Fibroblast of mammary gland (primary cell): ENCODE measurements at regions not wholly inside any gene's neighbourhood (a gene's known extent, or its start where the extent isn't known, plus 50 kb on each side); places are given as distances from the start of the nearest gene placed in this dataset.
"Not testable (repeated sequence)": the region's sequence is repeated elsewhere in the genome, so short reads cannot be mapped to it uniquely, and the experiment has no call there.

Source experiments
- DNase-seq: peaks from one replicate; pipeline ENCODE4 v3.0.0-alpha.2; 2010; ENCODE audit warnings: low read depth
- H3K4me3 ChIP-seq: 2 replicates; pipeline ENCODE4 v1.5.1; 2011; ENCODE audit warnings: low read depth, mild to moderate bottlenecking, low read length, moderate library complexity; ENCODE audit not compliant: control insufficient read depth
- TF ChIP-seq, protein P1 (sequence below): conservative IDR thresholded peaks from 2 replicates; pipeline ENCODE4 v1.5.1; 2011; ENCODE audit warnings: low read depth, low read length, inconsistent platforms; ENCODE audit not compliant: control insufficient read depth, insufficient read depth

DNA sequence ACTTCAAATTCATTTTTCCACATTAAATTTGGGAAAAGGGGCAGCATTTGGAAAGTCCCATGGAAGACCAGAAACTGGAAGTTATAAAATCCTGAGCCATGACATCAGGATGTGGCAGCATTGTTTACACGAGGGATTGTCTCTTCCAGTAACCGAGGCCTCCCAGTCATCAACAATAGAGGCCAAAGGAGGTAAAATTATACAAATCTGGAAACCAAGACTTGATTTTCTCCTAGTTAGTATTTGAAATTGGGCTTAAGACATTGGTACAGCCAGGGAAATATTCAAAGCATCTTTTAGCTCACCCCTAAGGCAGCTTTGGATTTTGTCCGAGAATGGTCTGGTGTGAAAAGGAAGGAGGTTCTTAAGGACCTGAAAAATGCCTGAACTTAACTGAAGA lies 251.6 kb upstream of the FOXF1 start:
- TF ChIP-seq, protein P1, sequence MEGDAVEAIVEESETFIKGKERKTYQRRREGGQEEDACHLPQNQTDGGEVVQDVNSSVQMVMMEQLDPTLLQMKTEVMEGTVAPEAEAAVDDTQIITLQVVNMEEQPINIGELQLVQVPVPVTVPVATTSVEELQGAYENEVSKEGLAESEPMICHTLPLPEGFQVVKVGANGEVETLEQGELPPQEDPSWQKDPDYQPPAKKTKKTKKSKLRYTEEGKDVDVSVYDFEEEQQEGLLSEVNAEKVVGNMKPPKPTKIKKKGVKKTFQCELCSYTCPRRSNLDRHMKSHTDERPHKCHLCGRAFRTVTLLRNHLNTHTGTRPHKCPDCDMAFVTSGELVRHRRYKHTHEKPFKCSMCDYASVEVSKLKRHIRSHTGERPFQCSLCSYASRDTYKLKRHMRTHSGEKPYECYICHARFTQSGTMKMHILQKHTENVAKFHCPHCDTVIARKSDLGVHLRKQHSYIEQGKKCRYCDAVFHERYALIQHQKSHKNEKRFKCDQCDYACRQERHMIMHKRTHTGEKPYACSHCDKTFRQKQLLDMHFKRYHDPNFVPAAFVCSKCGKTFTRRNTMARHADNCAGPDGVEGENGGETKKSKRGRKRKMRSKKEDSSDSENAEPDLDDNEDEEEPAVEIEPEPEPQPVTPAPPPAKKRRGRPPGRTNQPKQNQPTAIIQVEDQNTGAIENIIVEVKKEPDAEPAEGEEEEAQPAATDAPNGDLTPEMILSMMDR: no peak
- no peak overlapping the region for H3K4me3 ChIP-seq
- no peak for DNase-seq

DNA sequence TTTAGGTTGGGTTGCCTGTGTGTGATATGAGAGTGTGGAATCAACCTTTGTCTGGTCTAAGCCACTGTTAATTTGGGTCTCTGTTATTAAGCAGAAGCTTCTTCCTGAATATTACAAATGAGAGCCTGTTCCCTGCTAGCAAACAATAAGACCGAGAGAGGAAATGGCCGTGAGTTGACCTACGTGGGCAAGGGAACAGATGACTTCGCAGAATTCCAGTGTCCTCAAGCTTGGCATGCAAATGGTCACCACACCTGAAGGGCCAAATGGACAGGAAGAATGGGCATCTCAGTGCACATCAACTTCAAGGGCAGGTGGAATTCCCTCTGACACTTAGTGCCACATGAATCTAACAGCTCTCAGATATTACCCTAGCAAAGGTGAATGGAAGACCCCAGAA lies 250.8 kb upstream of the FOXF1 start:
- TF ChIP-seq, protein P1: no peak
- DNase-seq: no peak
- H3K4me3 ChIP-seq: no peak overlapping the region

DNA sequence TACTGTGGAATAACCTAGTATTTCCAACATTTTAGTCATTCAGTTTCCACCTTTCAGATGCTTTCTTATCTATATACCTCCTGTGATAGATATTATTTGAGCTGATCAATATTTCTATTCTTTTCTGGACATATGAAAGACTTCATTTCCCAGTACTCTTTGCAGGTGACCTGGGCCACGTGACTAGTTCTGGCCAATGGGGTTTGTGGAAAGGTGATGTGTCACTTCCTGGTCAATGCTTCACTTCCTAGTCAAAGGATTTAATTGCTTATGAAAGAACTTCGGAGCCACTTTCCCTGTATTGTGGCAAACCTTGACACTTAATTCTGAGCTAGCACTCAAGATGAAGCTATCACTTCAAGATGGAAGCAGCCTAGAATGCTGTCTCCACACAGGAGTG lies 248.9 kb upstream of the FOXF1 start:
- no peak overlapping the region for H3K4me3 ChIP-seq
- TF ChIP-seq, protein P1: no peak
- DNase-seq: peak; percentile 36

DNA sequence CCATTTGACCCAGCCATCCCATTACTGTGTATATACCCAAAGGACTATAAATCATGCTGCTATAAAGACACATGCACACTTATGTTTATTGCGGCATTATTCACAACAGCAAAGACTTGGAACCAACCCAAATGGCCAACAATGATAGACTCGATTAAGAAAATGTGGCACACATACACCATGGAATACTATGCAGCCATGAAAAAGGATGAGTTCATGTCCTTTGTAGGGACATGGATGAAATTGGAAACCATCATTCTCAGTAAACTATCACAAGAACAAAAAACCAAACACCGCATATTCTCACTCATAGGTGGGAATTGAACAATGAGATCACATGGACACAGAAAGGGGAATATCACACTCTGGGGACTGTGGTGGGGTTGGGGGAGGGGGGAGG lies 242.7 kb upstream of the FOXF1 start:
- not testable (repeated sequence) for DNase-seq, H3K4me3 ChIP-seq

DNA sequence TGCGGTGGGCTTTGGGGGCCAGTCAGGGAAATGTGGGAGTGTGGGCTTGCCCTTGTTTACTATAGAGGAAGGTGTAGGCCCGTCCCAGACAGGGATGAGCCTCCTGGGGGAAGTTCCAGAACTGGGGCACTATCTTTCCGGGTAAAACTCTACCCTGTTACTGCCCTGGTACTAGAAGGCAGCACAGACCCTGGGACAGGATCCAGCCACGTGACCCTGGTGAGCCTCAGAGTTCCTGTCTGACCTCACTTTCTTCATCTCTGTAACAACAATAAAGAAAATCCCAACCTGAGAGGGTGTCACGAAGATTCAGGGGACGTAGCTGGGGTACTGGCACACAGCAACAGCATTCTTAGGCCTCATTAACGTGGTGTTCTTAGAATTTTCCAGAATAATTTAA lies 239.6 kb upstream of the FOXF1 start:
- TF ChIP-seq, protein P1: no peak
- no peak overlapping the region for H3K4me3 ChIP-seq
- DNase-seq: no peak

DNA sequence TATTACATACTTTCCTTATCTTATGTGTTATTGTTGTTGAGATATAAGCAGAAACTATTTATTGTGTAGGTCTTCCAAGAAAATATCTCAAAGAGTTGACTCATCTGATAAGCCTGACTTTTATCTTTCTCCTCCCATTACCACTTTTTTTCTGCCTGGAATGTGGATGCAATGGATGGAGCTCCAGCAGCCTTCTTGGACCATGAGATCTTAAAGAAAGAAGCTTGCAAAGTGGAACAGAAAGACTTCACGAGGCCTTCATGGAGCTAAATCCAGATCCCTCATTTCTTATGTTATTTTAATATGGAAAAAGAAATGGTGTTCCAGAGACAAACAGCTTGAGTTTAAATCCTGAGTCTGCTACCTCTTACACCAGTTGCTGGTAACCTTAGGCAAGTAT lies 237.6 kb upstream of the FOXF1 start:
- no peak for DNase-seq
- H3K4me3 ChIP-seq: no peak overlapping the region
- TF ChIP-seq, protein P1: no peak

DNA sequence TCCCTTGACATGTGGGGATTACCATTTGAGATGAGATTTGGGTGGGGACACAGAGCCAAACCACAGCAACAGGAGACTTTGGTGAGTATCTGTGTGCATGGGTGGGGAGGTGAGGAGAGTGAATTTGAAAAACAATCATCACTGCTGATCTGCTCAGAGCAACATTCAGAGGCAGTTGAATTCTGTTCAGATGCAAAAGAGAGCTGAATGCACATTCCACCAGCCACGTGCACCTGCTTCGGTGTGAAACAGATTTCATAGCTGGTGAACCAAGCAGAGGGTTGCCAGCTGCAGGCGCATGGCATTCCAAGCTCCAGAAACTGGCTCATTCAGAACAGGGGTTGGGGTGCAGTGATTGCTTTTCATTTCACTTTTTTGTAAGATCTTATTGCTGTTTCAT lies 233.1 kb upstream of the FOXF1 start:
- DNase-seq: no peak
- TF ChIP-seq, protein P1: no peak
- no peak overlapping the region for H3K4me3 ChIP-seq

DNA sequence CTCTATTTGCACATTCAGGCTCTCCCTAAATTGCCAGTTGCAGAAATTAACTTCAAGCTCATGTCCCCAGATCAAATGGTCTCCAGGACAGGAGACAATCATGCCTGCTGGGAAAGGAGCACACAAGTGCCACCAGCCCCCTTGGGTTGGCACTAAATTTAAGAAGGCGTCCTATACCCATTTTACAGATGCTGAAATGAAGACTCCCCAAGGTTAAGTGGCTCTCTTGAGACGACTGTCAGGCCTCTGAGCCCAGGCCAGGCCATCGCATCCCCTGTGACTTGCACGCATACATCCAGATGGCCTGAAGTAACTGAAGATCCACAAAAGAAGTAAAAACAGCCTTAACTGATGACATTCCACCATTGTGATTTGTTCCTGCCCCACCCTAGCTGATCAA lies 232.5 kb upstream of the FOXF1 start:
- DNase-seq, H3K4me3 ChIP-seq: not testable (repeated sequence)
